HG03521 (cell line): ENCODE measurements at regions not wholly inside any gene's neighbourhood (a gene's known extent, or its start where the extent isn't known, plus 50 kb on each side); places are given as distances from the start of the nearest gene placed in this dataset.

Experiments
- ATAC-seq: cut with Tn5 transposase; IDR thresholded peaks from one replicate; pipeline ENCODE4 v1.9.1; 2021; ENCODE audit warnings: mild to moderate bottlenecking, moderate library complexity; ENCODE audit not compliant: unreplicated experiment

GRCh38 chr14:100673085-100673806 lies 53.4 kb upstream of the DLK1 start:
- no peak for ATAC-seq

DNA sequence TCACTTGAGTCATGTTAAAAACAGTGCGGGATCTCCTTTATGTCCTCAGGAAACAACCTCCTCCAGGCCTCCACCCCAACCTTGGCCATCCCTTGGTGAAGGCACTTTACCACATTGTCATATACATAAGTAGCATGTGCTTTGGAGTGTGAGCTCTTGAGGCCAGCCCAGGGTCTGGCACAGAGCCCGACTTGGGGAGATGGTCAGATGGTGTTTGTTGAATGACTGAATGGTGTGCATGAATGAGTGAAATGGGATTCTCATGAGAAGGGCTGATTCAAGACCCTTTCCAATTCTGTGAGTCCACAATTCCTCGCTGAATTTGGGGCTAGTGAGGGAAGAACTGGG lies 52.9 kb upstream of the DLK1 start:
- no peak for ATAC-seq

DNA sequence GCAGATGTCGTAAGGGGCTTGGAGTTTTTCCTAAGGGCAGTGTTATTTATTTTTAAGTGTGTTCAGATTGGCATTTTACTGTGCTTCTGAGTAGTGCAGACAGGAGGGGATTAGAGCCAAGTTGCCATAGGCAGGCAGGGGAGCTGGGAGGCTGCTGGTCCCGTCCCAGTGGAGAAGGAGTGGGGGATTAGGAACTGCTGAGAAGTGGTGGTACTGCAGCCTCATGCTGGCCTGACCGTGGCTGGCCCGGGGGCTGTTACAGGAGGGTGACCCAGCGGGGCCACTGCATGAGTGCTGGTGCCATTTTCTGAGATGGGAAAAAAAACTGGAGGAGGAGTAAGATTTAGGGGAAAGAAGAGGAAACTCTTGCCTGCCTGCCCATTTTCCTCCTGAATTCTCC lies 52.3 kb upstream of the DLK1 start:
- ATAC-seq = no peak

- ATAC-seq = no peak
Observed at GRCh38 chr14:100674897-100675619, 51.6 kb upstream of the DLK1 start.

- no peak for ATAC-seq
Observed at GRCh38 chr14:100675699-100676684, 50.7 kb upstream of the DLK1 start.
